ENCODE measurements at regions not wholly inside any gene's neighbourhood (a gene's known extent, or its start where the extent isn't known, plus 50 kb on each side); places are given as distances from the start of the nearest gene placed in this dataset.

- no peak for DNase-seq (ENCODE audit: low read depth, low spot score)
Observed at GRCh38 chr1:87615491-87615890, 286.8 kb downstream of the LMO4 start.

- no peak for DNase-seq (ENCODE audit: low read depth, low spot score)
Observed at GRCh38 chr1:87615901-87616300, 287.2 kb downstream of the LMO4 start.

- DNase-seq (ENCODE audit: low read depth, low spot score), result no peak
Observed at GRCh38 chr1:87620807-87621206, 292.1 kb downstream of the LMO4 start.

GRCh38 chr1:87629673-87630072 is 301.0 kb downstream of the LMO4 start:
- DNase-seq (ENCODE audit: low read depth, low spot score), result no peak

- no peak for DNase-seq (ENCODE audit: low read depth, low spot score)
Observed at GRCh38 chr1:87632232-87632631, 303.6 kb downstream of the LMO4 start.

- no peak for DNase-seq (ENCODE audit: low read depth, low spot score)
Observed at GRCh38 chr1:87636198-87636892, 307.7 kb downstream of the LMO4 start.

GRCh38 chr1:87638636-87639035 is 310.0 kb downstream of the LMO4 start:
- DNase-seq (ENCODE audit: low read depth, low spot score), result no peak

GRCh38 chr1:87641996-87642395 is 313.3 kb downstream of the LMO4 start:
- DNase-seq (ENCODE audit: low read depth, low spot score), result no peak

- peak; percentile 26 for DNase-seq (ENCODE audit: low read depth, low spot score)
Observed at GRCh38 chr1:87642581-87643221, 314.0 kb downstream of the LMO4 start.

- no peak for DNase-seq (ENCODE audit: low read depth, low spot score)
Observed at GRCh38 chr1:87644033-87644578, 315.4 kb downstream of the LMO4 start.

- no peak for DNase-seq (ENCODE audit: low read depth, low spot score)
Observed at GRCh38 chr1:87644579-87645190, 316.0 kb downstream of the LMO4 start.

GRCh38 chr1:87647430-87648177 is 318.9 kb downstream of the LMO4 start:
- no peak for DNase-seq (ENCODE audit: low read depth, low spot score)

- no peak for DNase-seq (ENCODE audit: low read depth, low spot score)
Observed at GRCh38 chr1:87648323-87649119, 319.8 kb downstream of the LMO4 start.

- DNase-seq (ENCODE audit: low read depth, low spot score), result no peak
Observed at GRCh38 chr1:87650306-87650705, 321.6 kb downstream of the LMO4 start.

GRCh38 chr1:87652176-87652575 is 323.5 kb downstream of the LMO4 start:
- no peak for DNase-seq (ENCODE audit: low read depth, low spot score)

- DNase-seq (ENCODE audit: low read depth, low spot score), result no peak
Observed at GRCh38 chr1:87665151-87665550, 336.5 kb downstream of the LMO4 start.

- no peak for DNase-seq (ENCODE audit: low read depth, low spot score)
Observed at GRCh38 chr1:87666681-87667080, 338.0 kb downstream of the LMO4 start.

GRCh38 chr1:87669674-87670073 is 341.0 kb downstream of the LMO4 start:
- DNase-seq (ENCODE audit: low read depth, low spot score), result no peak

GRCh38 chr1:87673309-87673708 is 344.6 kb downstream of the LMO4 start:
- no peak for DNase-seq (ENCODE audit: low read depth, low spot score)

GRCh38 chr1:87673748-87674147 is 345.1 kb downstream of the LMO4 start:
- no peak for DNase-seq (ENCODE audit: low read depth, low spot score)

GRCh38 chr1:87674791-87675190 is 346.1 kb downstream of the LMO4 start:
- DNase-seq (ENCODE audit: low read depth, low spot score), result no peak
